ENCODE measurements at regions not wholly inside any gene's neighbourhood (a gene's known extent, or its start where the extent isn't known, plus 50 kb on each side); places are given as distances from the start of the nearest gene placed in this dataset.

- DNase-seq, result no peak
Observed at GRCh38 chr14:53510281-53510912, 357.3 kb upstream of the DDHD1 start.

GRCh38 chr14:53509276-53510244 lies 356.4 kb upstream of the DDHD1 start:
- DNase-seq, result peak; percentile 73

GRCh38 chr14:53501361-53502211 lies 348.5 kb upstream of the DDHD1 start:
- DNase-seq, result peak; percentile 36

GRCh38 chr14:53500191-53500590 lies 347.1 kb upstream of the DDHD1 start:
- no peak for DNase-seq

GRCh38 chr14:53496668-53497067 lies 343.5 kb upstream of the DDHD1 start:
- no peak for DNase-seq

GRCh38 chr14:53495846-53496343 lies 342.8 kb upstream of the DDHD1 start:
- DNase-seq, result no peak

- no peak for DNase-seq
Observed at GRCh38 chr14:53494587-53494986, 341.5 kb upstream of the DDHD1 start.

GRCh38 chr14:53493860-53494259 lies 340.7 kb upstream of the DDHD1 start:
- no peak for DNase-seq

GRCh38 chr14:53493320-53493719 lies 340.2 kb upstream of the DDHD1 start:
- no peak for DNase-seq

GRCh38 chr14:53491884-53492277 lies 338.8 kb upstream of the DDHD1 start:
- DNase-seq, result no peak

GRCh38 chr14:53491256-53491883 lies 338.2 kb upstream of the DDHD1 start:
- DNase-seq, result peak; percentile 69

- DNase-seq, result no peak
Observed at GRCh38 chr14:53478174-53478573, 325.1 kb upstream of the DDHD1 start.

GRCh38 chr14:53473480-53473879 lies 320.4 kb upstream of the DDHD1 start:
- no peak for DNase-seq

- no peak for DNase-seq
Observed at GRCh38 chr14:53472306-53472705, 319.2 kb upstream of the DDHD1 start.

- peak; percentile 9 for DNase-seq
Observed at GRCh38 chr14:53470351-53471043, 317.4 kb upstream of the DDHD1 start.

- DNase-seq, result no peak
Observed at GRCh38 chr14:53468876-53469275, 315.8 kb upstream of the DDHD1 start.

GRCh38 chr14:53464376-53464775 lies 311.3 kb upstream of the DDHD1 start:
- DNase-seq, result no peak

- DNase-seq, result no peak
Observed at GRCh38 chr14:53462931-53463778, 310.0 kb upstream of the DDHD1 start.

GRCh38 chr14:53461858-53462257 lies 308.7 kb upstream of the DDHD1 start:
- DNase-seq, result no peak

GRCh38 chr14:53460544-53460943 lies 307.4 kb upstream of the DDHD1 start:
- DNase-seq, result no peak

- peak; percentile 75 for DNase-seq
Observed at GRCh38 chr14:53458368-53458814, 305.3 kb upstream of the DDHD1 start.

Measured in fibroblast of skin of right biceps (primary cell).